ENCODE measurements at regions not wholly inside any gene's neighbourhood (a gene's known extent, or its start where the extent isn't known, plus 50 kb on each side); places are given as distances from the start of the nearest gene placed in this dataset.

- TF ChIP-seq POLR2A (IDR thresholded peaks at IDR 0.05) (no peak), CTCF (IDR thresholded peaks at IDR 0.05) (no peak), POLR2AphosphoS5 (IDR thresholded peaks at IDR 0.05) (no peak)
Measured at GRCh38 chr1:62373221-62373620, 54.0 kb upstream of the KANK4 start.
